GM20000 (cell line): ENCODE measurements at regions not wholly inside any gene's neighbourhood (a gene's known extent, or its start where the extent isn't known, plus 50 kb on each side); places are given as distances from the start of the nearest gene placed in this dataset.

Experiments
- DNase-seq: peaks from one replicate; pipeline ENCODE4 v3.0.0; 2012; ENCODE audit warnings: low spot score
- TF ChIP-seq, protein P1 (sequence below): IDR thresholded peaks from 2 replicates; pipeline ENCODE4 v1.5.1; 2012; ENCODE audit warnings: mild to moderate bottlenecking, control low read depth; ENCODE audit errors: extremely low read depth, missing control alignments

GRCh38 chr9:27671636-27672035 lies 98.4 kb upstream of the C9orf72 start:
- DNase-seq, result no peak
- TF ChIP-seq, protein P1, sequence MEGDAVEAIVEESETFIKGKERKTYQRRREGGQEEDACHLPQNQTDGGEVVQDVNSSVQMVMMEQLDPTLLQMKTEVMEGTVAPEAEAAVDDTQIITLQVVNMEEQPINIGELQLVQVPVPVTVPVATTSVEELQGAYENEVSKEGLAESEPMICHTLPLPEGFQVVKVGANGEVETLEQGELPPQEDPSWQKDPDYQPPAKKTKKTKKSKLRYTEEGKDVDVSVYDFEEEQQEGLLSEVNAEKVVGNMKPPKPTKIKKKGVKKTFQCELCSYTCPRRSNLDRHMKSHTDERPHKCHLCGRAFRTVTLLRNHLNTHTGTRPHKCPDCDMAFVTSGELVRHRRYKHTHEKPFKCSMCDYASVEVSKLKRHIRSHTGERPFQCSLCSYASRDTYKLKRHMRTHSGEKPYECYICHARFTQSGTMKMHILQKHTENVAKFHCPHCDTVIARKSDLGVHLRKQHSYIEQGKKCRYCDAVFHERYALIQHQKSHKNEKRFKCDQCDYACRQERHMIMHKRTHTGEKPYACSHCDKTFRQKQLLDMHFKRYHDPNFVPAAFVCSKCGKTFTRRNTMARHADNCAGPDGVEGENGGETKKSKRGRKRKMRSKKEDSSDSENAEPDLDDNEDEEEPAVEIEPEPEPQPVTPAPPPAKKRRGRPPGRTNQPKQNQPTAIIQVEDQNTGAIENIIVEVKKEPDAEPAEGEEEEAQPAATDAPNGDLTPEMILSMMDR, result no peak

DNA sequence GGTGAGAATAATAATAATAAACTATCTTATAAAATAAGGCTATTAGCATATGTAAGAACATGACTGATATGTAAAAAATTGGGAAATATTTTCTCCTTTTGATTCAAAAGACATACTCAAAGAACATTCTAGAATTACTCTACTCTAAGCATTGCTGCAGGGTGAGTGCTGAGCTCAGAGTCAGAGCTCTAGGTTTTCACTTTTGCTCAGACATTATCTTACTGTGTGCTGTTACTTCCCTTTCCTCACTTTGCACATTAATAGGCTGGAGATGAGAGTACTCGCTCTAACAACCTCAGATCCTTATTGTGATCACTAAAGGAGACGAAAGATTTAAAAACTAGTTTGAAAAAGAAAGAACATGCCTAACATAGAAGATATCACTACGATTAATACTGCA lies 99.4 kb upstream of the C9orf72 start:
- no peak for DNase-seq

GRCh38 chr9:27673641-27674040 lies 100.4 kb upstream of the C9orf72 start:
- TF ChIP-seq, protein P1, result no peak
- DNase-seq, result no peak

More for the DNA sequence above, 99.4 kb upstream of the C9orf72 start:
- TF ChIP-seq, protein P1, result no peak

- TF ChIP-seq, protein P1, result no peak
Measured at GRCh38 chr9:27675354-27675753, 102.1 kb upstream of the C9orf72 start.

DNA sequence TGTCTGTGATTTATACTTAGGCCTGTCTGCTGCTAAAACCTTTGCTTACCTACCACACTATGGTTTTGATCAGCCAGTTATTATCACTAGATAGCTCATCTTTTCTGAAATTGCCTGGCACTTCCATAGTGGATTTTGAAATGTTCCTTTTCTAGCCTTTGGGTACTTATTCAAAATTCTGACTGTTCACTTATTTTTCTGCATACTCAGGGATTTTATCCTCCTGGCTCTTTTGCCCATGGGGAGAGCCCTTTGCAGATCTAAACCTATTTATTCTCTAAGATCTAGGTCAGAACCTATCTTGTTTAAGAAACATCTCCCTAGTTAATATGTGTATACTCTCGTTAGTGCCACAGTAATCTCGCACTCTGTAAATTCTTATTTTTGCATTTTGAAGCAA lies 103.5 kb upstream of the C9orf72 start:
- TF ChIP-seq, protein P1, result no peak
- no peak for DNase-seq

More at GRCh38 chr9:27675354-27675753, 102.1 kb upstream of the C9orf72 start:
- DNase-seq, result no peak

- DNase-seq, result no peak
- TF ChIP-seq, protein P1, result no peak
Measured at GRCh38 chr9:27679338-27679737, 106.1 kb upstream of the C9orf72 start.

GRCh38 chr9:27683181-27683580 lies 109.9 kb upstream of the C9orf72 start:
- no peak for DNase-seq
- TF ChIP-seq, protein P1, result no peak
